Cardiac muscle cell (in vitro differentiated cells and primary cell): ENCODE measurements at regions not wholly inside any gene's neighbourhood (a gene's known extent, or its start where the extent isn't known, plus 50 kb on each side); places are given as distances from the start of the nearest gene placed in this dataset.
A peak's percentile ranks its signal among the peaks of the same experiment; 100 is the strongest.

ENCODE experiments used
- DNase-seq, 2 donors: peaks; one replicate each; pipeline versions ENCODE4 v3.0.0 to v3.0.0-alpha.2; 2010 to 2017; ENCODE audit warnings: low read depth in 1 of 2, low spot score in 1 of 2
- H3K27ac ChIP-seq: fragments of 200-600 bp; sonication (generic); 2 replicates; pipeline ENCODE4 v1.5.1; 2016
- H3K27me3 ChIP-seq: fragments of 200-600 bp; sonication (generic); 2 replicates; pipeline ENCODE4 v1.6.0; 2016; ENCODE audit warnings: control low read depth
- H3K36me3 ChIP-seq: fragments of 200-600 bp; sonication (generic); 2 replicates; pipeline ENCODE4 v1.5.1; 2016; ENCODE audit warnings: control low read depth
- H3K4me1 ChIP-seq: fragments of 200-600 bp; sonication (generic); 2 replicates; pipeline ENCODE4 v1.8.1; 2017; ENCODE audit warnings: low read depth, mild to moderate bottlenecking, mixed run types
- H3K4me3 ChIP-seq: fragments of 200-600 bp; sonication (generic); 2 replicates; pipeline ENCODE4 v1.5.1; 2016; ENCODE audit warnings: mild to moderate bottlenecking
- H3K9me3 ChIP-seq: fragments of 200-600 bp; sonication (generic); 2 replicates; pipeline ENCODE4 v1.5.1; 2017; ENCODE audit warnings: low read depth, mild to moderate bottlenecking, control low read depth
- TF ChIP-seq, protein P1 (sequence below): IDR thresholded peaks from 2 replicates; pipeline ENCODE4 v1.5.1; 2012; ENCODE audit warnings: low read depth, mild to moderate bottlenecking, low read length

DNA sequence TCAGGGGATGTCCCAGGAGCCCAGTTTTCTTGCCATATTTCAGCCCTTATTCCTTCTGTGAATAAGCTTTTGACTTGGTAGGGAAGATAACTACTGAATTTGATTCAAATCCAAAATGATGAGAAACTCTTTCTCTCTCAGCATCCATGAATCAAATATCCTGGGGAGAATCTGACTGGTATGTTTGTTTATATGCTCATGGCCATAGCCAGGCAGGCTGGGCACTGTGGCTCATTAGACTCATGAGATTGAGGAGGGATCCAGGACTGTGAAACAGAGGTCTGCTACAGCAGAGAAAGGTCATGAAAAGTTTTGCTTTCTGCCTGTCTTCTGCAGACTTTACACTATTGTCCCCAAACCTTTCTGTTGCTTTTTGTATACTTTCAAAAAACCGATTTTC, 346.4 kb upstream of the ATP2B1 start:
- no peaks in the 10 kb centered on the region for H3K4me1 ChIP-seq
- no peak for DNase-seq
- no peak overlapping the region for H3K27ac ChIP-seq
- TF ChIP-seq, protein P1, sequence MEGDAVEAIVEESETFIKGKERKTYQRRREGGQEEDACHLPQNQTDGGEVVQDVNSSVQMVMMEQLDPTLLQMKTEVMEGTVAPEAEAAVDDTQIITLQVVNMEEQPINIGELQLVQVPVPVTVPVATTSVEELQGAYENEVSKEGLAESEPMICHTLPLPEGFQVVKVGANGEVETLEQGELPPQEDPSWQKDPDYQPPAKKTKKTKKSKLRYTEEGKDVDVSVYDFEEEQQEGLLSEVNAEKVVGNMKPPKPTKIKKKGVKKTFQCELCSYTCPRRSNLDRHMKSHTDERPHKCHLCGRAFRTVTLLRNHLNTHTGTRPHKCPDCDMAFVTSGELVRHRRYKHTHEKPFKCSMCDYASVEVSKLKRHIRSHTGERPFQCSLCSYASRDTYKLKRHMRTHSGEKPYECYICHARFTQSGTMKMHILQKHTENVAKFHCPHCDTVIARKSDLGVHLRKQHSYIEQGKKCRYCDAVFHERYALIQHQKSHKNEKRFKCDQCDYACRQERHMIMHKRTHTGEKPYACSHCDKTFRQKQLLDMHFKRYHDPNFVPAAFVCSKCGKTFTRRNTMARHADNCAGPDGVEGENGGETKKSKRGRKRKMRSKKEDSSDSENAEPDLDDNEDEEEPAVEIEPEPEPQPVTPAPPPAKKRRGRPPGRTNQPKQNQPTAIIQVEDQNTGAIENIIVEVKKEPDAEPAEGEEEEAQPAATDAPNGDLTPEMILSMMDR: no peak
- peaks cover 42% of the 10 kb centered on the region for H3K27me3 ChIP-seq
- no peaks in the 10 kb centered on the region for H3K9me3 ChIP-seq
- H3K36me3 ChIP-seq: no peaks in the 10 kb centered on the region
- H3K4me3 ChIP-seq: no peak overlapping the region

DNA sequence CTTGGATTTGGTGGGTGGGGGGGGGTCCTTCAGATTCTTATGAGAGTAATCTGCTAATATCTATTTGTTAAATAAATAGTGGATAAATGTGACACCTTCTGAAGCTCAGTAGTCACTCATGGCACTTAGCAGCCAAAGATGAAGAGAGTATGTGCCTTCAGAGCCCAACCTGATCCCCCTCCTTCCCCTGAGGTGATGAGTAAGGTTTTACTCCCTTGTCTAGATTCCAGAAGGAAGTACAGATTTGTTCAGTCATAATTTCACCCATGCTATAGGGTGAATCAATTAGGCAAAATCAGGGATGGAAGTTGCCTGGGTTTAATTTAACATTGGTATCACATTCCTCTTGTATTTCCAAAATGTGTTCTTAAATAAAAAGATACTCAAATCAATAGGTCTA, 340.3 kb upstream of the ATP2B1 start:
- H3K9me3 ChIP-seq: no peaks in the 10 kb centered on the region
- H3K4me3 ChIP-seq: no peak overlapping the region
- H3K4me1 ChIP-seq: no peaks in the 10 kb centered on the region
- TF ChIP-seq, protein P1: no peak
- H3K27me3 ChIP-seq: peaks cover 10% of the 10 kb centered on the region
- no peaks in the 10 kb centered on the region for H3K36me3 ChIP-seq
- DNase-seq: no peak
- H3K27ac ChIP-seq: no peak overlapping the region

DNA sequence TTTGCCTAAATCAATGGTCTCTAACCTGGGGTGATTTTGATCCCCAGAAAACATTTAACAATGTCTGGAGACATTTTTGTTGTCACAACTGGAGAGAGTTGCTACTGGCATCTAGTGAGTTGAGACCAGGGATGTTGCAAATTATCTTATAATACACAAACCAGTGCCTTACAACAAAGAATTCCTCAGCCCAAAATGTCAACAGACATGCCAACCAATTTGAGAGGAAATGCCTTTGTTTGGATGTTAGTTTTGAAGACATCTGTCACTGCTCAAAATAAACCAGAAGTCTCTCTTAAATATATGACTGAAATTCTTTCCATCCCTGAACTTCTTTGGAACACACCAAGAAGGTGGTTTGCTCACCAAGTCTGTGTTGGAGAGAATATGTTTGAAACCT, 336.9 kb upstream of the ATP2B1 start:
- no peaks in the 10 kb centered on the region for H3K36me3 ChIP-seq
- H3K27me3 ChIP-seq: peaks cover 16% of the 10 kb centered on the region
- TF ChIP-seq, protein P1: no peak
- H3K4me1 ChIP-seq: no peaks in the 10 kb centered on the region
- H3K4me3 ChIP-seq: no peak overlapping the region
- no peak for DNase-seq
- H3K27ac ChIP-seq: no peak overlapping the region
- H3K9me3 ChIP-seq: no peaks in the 10 kb centered on the region

DNA sequence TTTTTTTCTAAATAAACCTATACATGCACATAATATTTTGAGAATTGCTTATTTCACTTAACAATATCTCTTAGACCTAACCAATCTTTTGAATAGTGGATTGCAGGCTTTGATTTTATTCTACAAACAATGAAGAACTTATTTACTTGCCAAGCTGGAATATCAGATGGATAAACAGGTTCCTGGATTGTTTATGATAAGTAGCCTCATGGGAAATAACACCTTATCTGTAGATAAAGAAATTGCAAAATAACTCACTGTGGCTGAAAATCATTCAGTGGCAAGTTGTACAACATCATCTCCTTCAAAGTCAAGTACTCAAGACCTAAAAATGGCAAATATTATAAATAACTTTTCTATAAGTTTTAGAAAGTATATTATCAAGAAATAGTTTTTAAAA, 335.4 kb upstream of the ATP2B1 start:
- Histone ChIP-seq H3K4me1 (no peaks in the 10 kb centered on the region), H3K27me3 (peaks cover 14% of the 10 kb centered on the region), H3K4me3 (no peak overlapping the region), H3K36me3 (no peaks in the 10 kb centered on the region), H3K9me3 (no peaks in the 10 kb centered on the region), H3K27ac (no peak overlapping the region)
- no peak for DNase-seq
- TF ChIP-seq, protein P1: no peak

DNA sequence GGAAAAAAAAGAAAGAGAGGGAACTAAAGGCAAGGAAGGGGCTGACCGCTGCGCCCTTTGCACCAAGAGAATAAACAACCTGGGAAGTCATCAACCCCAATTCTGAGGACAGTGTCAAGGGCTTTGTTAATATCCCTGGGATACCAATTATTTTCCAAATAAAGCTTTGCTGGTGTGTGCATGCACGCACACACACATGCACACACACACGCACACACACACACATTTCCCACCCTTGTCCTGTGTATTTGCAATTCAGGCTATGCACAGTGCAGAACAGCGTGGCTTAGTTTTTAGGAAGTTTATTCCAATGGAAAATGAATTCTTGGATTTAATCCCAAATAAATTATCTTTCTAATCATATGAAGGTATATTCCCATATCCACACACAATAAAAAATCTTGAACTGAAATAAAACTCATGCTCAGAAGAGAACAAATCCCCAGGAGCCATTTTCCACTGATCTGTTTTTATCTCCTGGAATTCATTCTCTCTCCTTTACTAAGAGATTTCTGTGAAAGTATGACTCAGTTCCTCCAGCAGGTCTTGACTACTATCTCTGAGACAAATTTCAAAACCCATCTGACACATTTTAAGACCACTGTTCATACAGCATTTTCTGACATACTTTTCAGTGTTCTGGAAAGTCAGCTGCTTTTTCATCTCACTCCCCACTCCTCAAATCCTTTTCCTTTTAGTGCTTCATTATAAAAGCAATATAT, 334.4 kb upstream of the ATP2B1 start:
- TF ChIP-seq, protein P1: no peak
- DNase-seq: peak in 1 of 2 donors; percentile 54
- H3K4me3 ChIP-seq: no peak overlapping the region
- H3K4me1 ChIP-seq: no peaks in the 10 kb centered on the region
- H3K9me3 ChIP-seq: no peaks in the 10 kb centered on the region
- H3K36me3 ChIP-seq: no peaks in the 10 kb centered on the region
- H3K27me3 ChIP-seq: peaks cover 14% of the 10 kb centered on the region
- H3K27ac ChIP-seq: no peak overlapping the region
